ENCODE measurements at regions not wholly inside any gene's neighbourhood (a gene's known extent, or its start where the extent isn't known, plus 50 kb on each side); places are given as distances from the start of the nearest gene placed in this dataset.

GRCh38 chr6:134546962-134547645 lies 229.2 kb upstream of the SGK1 start:
- Histone ChIP-seq H3K27ac (no peak overlapping the region), H3K9me3 (no peaks in the 10 kb centered on the region), H3K4me2 (no peak overlapping the region), H3K4me3 (no peak overlapping the region), H3K4me1 (peaks cover 19% of the 10 kb centered on the region)
- POLR2A ChIA-PET = no interaction called here
- 67% methylated on average over 8 of the region's 8 CpGs for WGBS (ENCODE audit: missing lambda C conversion rate)
- ATAC-seq (no peak), DNase-seq (ENCODE audit: low read depth in 1 of 2, low spot score in 1 of 2) (no peak), FAIRE-seq (no peak)
- TF ChIP-seq HOXB5 (CRISPR knock-in tag; IDR thresholded peaks at IDR 0.05) (no peak), MAX (IDR thresholded peaks at IDR 0.05) (no peak), ZFP36 (IDR thresholded peaks at IDR 0.05; ENCODE audit: borderline replicate concordance, partially characterized antibody) (no peak), GATA3 (IDR thresholded peaks at IDR 0.05; ENCODE audit: borderline replicate concordance) (no peak), HES2 (IDR thresholded peaks at IDR 0.05) (no peak), NR3C1 (IDR thresholded peaks at IDR 0.05) (no peak), RCOR1 (IDR thresholded peaks at IDR 0.05; ENCODE audit: low read depth, low read length) (no peak), BHLHE40 (IDR thresholded peaks at IDR 0.05; ENCODE audit: low read depth, low read length) (no peak), HOXB13 (CRISPR knock-in tag; IDR thresholded peaks at IDR 0.05; ENCODE audit: low read depth) (no peak), RAD21 (conservative IDR thresholded peaks at IDR 0.05 in 1 of 2, IDR thresholded peaks at IDR 0.05 in 1 of 2) (no peak), CBX2 (IDR thresholded peaks at IDR 0.05; ENCODE audit: borderline replicate concordance, low read depth) (no peak), KDM5A (IDR thresholded peaks at IDR 0.05) (no peak), RNF2 (IDR thresholded peaks at IDR 0.05; ENCODE audit: borderline replicate concordance, low read depth) (no peak), ATOH8 (CRISPR knock-in tag; IDR thresholded peaks at IDR 0.05; ENCODE audit: low read depth) (no peak), TFCP2L1 (CRISPR knock-in tag; IDR thresholded peaks at IDR 0.05) (no peak), FOSL2 (IDR thresholded peaks at IDR 0.05) (no peak), FOSL2 (CRISPR knock-in tag; IDR thresholded peaks at IDR 0.05) (no peak), EHMT2 (IDR thresholded peaks at IDR 0.05; ENCODE audit: low read depth) (no peak), EHF (CRISPR knock-in tag; IDR thresholded peaks at IDR 0.05) (no peak), MAFK (IDR thresholded peaks at IDR 0.05; ENCODE audit: partially characterized antibody) (no peak)
- CTCF ChIA-PET = no interaction called here

- POLR2A ChIA-PET = no interaction called here
- H3K4me2 ChIP-seq = no peak overlapping the region
- CTCF ChIA-PET = no interaction called here
- FAIRE-seq = no peak
- ATAC-seq = no peak
- H3K4me3 ChIP-seq = no peak overlapping the region
- no peak for DNase-seq (ENCODE audit: low read depth in 1 of 2, low spot score in 1 of 2)
- 83% methylated on average over 2 of the region's 2 CpGs for WGBS (ENCODE audit: missing lambda C conversion rate)
- no peak overlapping the region for H3K27ac ChIP-seq
- H3K9me3 ChIP-seq = no peaks in the 10 kb centered on the region
- no peaks in the 10 kb centered on the region for H3K4me1 ChIP-seq
- no peak for TF ChIP-seq ELK1 (IDR thresholded peaks at IDR 0.05; ENCODE audit: low read depth, low read length)
- TF ChIP-seq CTCF (IDR thresholded peaks at IDR 0.05) = no peak
- TF ChIP-seq TFCP2L1 (CRISPR knock-in tag; IDR thresholded peaks at IDR 0.05) = no peak
Measured at GRCh38 chr6:134544737-134545136, 226.8 kb upstream of the SGK1 start.
